HT-29 (cell line): ENCODE measurements at regions not wholly inside any gene's neighbourhood (a gene's known extent, or its start where the extent isn't known, plus 50 kb on each side); places are given as distances from the start of the nearest gene placed in this dataset.
"Not testable (repeated sequence)": the region's sequence is repeated elsewhere in the genome, so short reads cannot be mapped to it uniquely, and the experiment has no call there.

Source experiments
- DNase-seq: peaks from one replicate; pipeline ENCODE4 v3.0.0-alpha.2; 2015; ENCODE audit warnings: low spot score

GRCh38 chr14:37650356-37651037 is 55.1 kb downstream of the TTC6 start:
- no peak for DNase-seq

GRCh38 chr14:37652042-37652441 is 56.6 kb downstream of the TTC6 start:
- no peak for DNase-seq

- peak; percentile 45 for DNase-seq
These were observed 60.0 kb downstream of the TTC6 start for GRCh38 chr14:37655418-37655817.

GRCh38 chr14:37658156-37658555 is 62.7 kb downstream of the TTC6 start:
- DNase-seq = peak; percentile 3

GRCh38 chr14:37663498-37663897 is 68.1 kb downstream of the TTC6 start:
- DNase-seq = no peak

GRCh38 chr14:37665479-37665878 is 70.0 kb downstream of the TTC6 start:
- no peak for DNase-seq

- no peak for DNase-seq
These were observed 70.5 kb downstream of the TTC6 start for GRCh38 chr14:37665951-37666350.

- no peak for DNase-seq
These were observed 73.2 kb downstream of the TTC6 start for GRCh38 chr14:37668646-37669045.

- DNase-seq = no peak
These were observed 73.8 kb downstream of the TTC6 start for GRCh38 chr14:37669242-37669641.

GRCh38 chr14:37673439-37673838 is 78.0 kb downstream of the TTC6 start:
- DNase-seq = no peak

- no peak for DNase-seq
These were observed 83.5 kb downstream of the TTC6 start for GRCh38 chr14:37678916-37679315.

- no peak for DNase-seq
These were observed 86.1 kb downstream of the TTC6 start for GRCh38 chr14:37681486-37681885.

- DNase-seq = not testable (repeated sequence)
These were observed 97.3 kb downstream of the TTC6 start for GRCh38 chr14:37692680-37693079.

GRCh38 chr14:37693420-37693819 is 98.0 kb downstream of the TTC6 start:
- DNase-seq = not testable (repeated sequence)

GRCh38 chr14:37695866-37696265 is 100.4 kb downstream of the TTC6 start:
- DNase-seq = no peak

- peak; percentile 54 for DNase-seq
These were observed 102.2 kb downstream of the TTC6 start for GRCh38 chr14:37697489-37698121.

GRCh38 chr14:37698840-37699777 is 103.7 kb downstream of the TTC6 start:
- no peak for DNase-seq

GRCh38 chr14:37707716-37708115 is 112.3 kb downstream of the TTC6 start:
- no peak for DNase-seq

GRCh38 chr14:37708481-37708880 is 113.1 kb downstream of the TTC6 start:
- no peak for DNase-seq

GRCh38 chr14:37709419-37710195 is 114.2 kb downstream of the TTC6 start:
- DNase-seq = peak; percentile 31

GRCh38 chr14:37711356-37711830 is 116.0 kb downstream of the TTC6 start:
- DNase-seq = no peak
